Activated naive CD8-positive, alpha-beta T cell (primary cell): ENCODE measurements at regions not wholly inside any gene's neighbourhood (a gene's known extent, or its start where the extent isn't known, plus 50 kb on each side); places are given as distances from the start of the nearest gene placed in this dataset.

Experiments
- H3K27ac Mint-ChIP-seq: one replicate; pipeline ENCODE4 v1.8.0; 2021; ENCODE audit warnings: mixed read lengths
- H3K27me3 Mint-ChIP-seq: one replicate; pipeline ENCODE4 v1.8.0; 2021; ENCODE audit warnings: mixed read lengths
- H3K36me3 Mint-ChIP-seq: one replicate; pipeline ENCODE4 v1.8.0; 2021; ENCODE audit warnings: mixed read lengths
- H3K4me1 Mint-ChIP-seq: one replicate; pipeline ENCODE4 v1.8.0; 2021; ENCODE audit warnings: low read depth, mixed read lengths
- H3K4me3 Mint-ChIP-seq: one replicate; pipeline ENCODE4 v1.8.0; 2021; ENCODE audit warnings: mild to moderate bottlenecking, mixed read lengths
- H3K9me3 Mint-ChIP-seq: one replicate; pipeline ENCODE4 v1.8.0; 2021; ENCODE audit warnings: low read depth, mixed read lengths

DNA sequence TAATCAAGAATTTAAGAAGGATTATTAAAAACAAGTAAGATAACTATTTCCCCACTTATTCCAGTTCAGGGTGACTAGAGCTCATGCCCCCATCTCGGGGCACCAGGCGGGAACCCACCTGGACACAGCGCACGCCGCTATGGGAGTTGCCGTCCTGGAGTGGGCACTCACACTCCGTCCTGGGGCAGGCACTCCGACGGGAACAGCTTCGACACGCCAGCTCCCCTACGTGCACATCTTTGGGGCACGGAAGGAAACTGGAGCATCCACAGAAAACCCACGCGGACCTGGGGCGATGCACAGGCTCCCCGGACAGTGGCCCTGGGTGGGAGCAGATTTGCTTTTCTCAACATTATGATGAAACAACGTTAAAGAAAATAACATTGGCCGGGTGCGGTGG, 52.0 kb upstream of the GATA5 start:
- H3K4me1 Mint-ChIP-seq: peaks cover 8% of the 10 kb centered on the region

DNA sequence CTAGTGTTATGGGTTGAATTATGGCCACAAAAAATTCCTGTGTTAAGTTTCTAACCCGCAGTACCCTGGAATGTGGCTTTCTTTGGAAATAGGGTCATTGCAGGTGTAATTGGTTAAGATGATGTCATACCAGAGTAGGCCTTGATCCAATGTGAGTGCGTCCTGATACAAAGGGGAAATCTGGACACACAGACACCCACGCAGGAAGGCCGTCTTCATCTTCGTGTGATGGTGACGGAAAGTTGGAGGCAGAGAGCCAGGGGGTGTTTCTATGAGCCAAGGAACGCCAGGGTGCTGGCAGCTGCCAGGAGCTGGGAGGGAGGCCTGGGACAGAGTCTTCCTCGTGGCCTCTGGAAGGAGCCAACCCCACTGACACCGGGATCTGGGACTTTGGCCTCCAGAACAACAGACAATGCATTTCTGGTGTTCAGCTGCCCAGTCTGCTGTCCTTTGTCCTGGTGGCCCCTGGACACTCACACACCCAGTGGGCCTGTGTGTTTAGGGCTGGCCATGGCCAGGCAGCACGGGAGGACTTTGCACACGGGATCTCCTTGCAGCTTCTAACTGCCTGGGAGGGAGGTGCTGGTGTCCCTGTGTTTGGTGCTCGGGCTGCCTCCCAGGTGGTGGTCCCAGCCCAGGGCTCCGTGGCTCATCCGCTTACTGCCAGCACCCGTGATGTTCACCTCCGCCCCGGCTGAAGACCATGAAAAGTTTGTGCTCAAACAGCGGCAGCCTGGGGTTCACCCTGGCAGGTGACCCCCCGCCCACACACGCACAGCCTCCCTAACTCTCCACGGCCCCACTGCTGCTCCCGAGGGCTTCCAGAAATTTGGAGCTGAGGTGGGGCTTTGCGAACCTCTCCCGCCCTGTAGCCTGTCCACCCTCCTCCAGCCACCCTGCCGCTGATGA, 53.4 kb upstream of the GATA5 start:
- no peak overlapping the region for H3K27ac Mint-ChIP-seq

More for the DNA sequence above, 52.0 kb upstream of the GATA5 start:
- H3K4me3 Mint-ChIP-seq: no peak overlapping the region
- no peaks in the 10 kb centered on the region for H3K36me3 Mint-ChIP-seq
- no peaks in the 10 kb centered on the region for H3K27me3 Mint-ChIP-seq
- no peaks in the 10 kb centered on the region for H3K9me3 Mint-ChIP-seq
- H3K27ac Mint-ChIP-seq: no peak overlapping the region

GRCh38 chr20:62529896-62530642, 54.3 kb upstream of the GATA5 start:
- H3K4me1 Mint-ChIP-seq: no peaks in the 10 kb centered on the region
- no peak overlapping the region for H3K4me3 Mint-ChIP-seq
- no peaks in the 10 kb centered on the region for H3K27me3 Mint-ChIP-seq
- H3K36me3 Mint-ChIP-seq: no peaks in the 10 kb centered on the region
- no peaks in the 10 kb centered on the region for H3K9me3 Mint-ChIP-seq
- H3K27ac Mint-ChIP-seq: no peak overlapping the region

More for the DNA sequence above, 53.4 kb upstream of the GATA5 start:
- Mint-ChIP-seq H3K4me3 (no peak overlapping the region), H3K9me3 (no peaks in the 10 kb centered on the region), H3K4me1 (peaks cover 2% of the 10 kb centered on the region), H3K27me3 (no peaks in the 10 kb centered on the region), H3K36me3 (no peaks in the 10 kb centered on the region)

- Mint-ChIP-seq H3K9me3 (no peaks in the 10 kb centered on the region), H3K4me3 (no peak overlapping the region), H3K4me1 (no peaks in the 10 kb centered on the region), H3K27me3 (no peaks in the 10 kb centered on the region), H3K36me3 (no peaks in the 10 kb centered on the region), H3K27ac (no peak overlapping the region)
Observed at GRCh38 chr20:62530643-62531032, 54.8 kb upstream of the GATA5 start.

DNA sequence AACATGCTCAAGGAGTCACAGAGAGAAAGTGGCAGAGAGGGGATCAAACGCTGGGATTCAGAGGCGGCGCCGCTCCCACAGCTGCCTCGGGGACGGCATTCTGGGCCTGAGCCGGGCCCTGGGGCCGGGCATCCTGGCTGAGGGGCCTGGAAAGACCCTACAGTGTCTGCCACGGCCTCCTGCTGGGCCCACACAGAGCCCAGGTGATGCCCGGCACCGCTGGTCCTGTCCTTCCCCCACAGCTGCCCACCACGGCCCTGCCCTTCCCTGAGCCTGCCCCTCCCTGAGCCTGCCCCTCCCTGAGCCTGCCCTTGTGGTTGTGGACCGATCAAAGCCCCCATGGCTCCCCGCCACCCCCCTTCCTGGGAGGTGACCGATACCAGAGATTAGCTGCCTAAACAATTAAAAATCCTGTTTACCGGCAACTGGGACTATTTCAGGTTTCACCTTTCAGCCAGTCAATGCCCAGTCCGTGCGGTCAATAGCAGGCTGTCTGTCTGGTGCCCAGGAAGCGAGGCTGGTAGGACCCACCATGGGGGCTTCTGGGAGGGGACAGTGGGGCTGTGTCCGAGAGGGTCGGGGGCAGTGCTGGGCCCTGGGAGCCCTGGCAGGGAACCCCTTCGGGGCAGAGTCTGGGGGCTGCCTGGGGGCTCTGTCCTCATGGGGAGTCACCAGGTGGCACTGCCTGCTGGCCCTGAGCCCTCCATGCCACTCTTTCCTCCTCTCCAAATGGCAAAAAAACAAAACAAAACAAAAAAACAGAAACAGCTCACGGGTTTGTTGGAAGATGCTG, 55.4 kb upstream of the GATA5 start:
- Mint-ChIP-seq H3K9me3 (no peaks in the 10 kb centered on the region), H3K4me1 (no peaks in the 10 kb centered on the region), H3K36me3 (no peaks in the 10 kb centered on the region), H3K27me3 (no peaks in the 10 kb centered on the region), H3K27ac (no peak overlapping the region), H3K4me3 (no peak overlapping the region)

- no peak overlapping the region for H3K4me3 Mint-ChIP-seq
- no peaks in the 10 kb centered on the region for H3K36me3 Mint-ChIP-seq
- H3K9me3 Mint-ChIP-seq: no peaks in the 10 kb centered on the region
- no peak overlapping the region for H3K27ac Mint-ChIP-seq
- H3K27me3 Mint-ChIP-seq: no peaks in the 10 kb centered on the region
- H3K4me1 Mint-ChIP-seq: no peaks in the 10 kb centered on the region
Observed at GRCh38 chr20:62532921-62533320, 57.1 kb upstream of the GATA5 start.

DNA sequence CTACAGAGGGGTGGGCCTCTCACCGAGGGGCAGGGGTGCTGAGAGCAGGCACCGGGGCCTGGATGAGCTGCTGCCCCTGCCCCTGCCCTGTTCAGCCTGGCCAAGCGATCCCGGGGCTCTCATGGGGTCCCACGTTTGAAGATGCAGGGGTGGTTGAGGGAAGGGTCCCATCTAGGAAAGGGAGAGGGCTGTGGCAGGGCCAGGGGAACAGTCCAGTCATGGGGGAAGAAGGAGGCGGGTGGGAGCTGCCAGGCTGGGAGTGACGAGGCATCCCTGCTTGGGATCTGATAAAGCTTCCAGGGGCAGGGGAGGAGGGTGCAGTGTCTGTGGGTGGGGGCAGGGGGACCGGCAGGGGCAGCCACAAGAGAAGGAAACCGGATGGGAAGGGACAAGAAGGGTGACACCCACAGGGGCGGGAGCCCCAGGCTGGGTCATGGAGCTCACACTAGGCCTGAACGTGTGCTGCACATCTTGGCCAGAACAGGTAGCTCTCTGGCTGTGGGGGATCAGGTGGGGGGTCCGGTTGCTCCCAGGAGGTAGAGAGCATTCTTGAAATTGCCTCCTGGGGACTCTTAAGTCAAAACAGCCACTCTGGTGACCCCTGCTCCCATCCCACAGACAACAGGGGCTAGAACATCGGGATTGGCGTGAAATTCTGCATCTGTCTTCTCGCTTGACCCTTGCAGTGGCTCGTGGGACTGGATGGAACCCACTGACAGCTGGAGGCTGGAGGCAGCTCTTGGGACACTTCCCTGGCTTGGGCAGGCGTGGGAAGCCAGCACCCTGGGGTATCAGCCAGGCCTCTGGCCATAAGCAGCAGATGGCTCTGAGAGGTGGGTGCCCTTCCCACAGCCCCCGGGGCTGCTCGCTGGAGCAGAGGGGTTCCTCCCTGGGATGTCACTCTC, 58.0 kb upstream of the GATA5 start:
- H3K36me3 Mint-ChIP-seq: no peaks in the 10 kb centered on the region
- H3K4me1 Mint-ChIP-seq: no peaks in the 10 kb centered on the region
- no peaks in the 10 kb centered on the region for H3K27me3 Mint-ChIP-seq
- no peaks in the 10 kb centered on the region for H3K9me3 Mint-ChIP-seq
- no peak overlapping the region for H3K4me3 Mint-ChIP-seq
- H3K27ac Mint-ChIP-seq: no peak overlapping the region

GRCh38 chr20:62534526-62535221, 58.9 kb upstream of the GATA5 start:
- no peaks in the 10 kb centered on the region for H3K36me3 Mint-ChIP-seq
- H3K27ac Mint-ChIP-seq: no peak overlapping the region
- no peaks in the 10 kb centered on the region for H3K9me3 Mint-ChIP-seq
- no peak overlapping the region for H3K4me3 Mint-ChIP-seq
- no peaks in the 10 kb centered on the region for H3K27me3 Mint-ChIP-seq
- H3K4me1 Mint-ChIP-seq: no peaks in the 10 kb centered on the region

DNA sequence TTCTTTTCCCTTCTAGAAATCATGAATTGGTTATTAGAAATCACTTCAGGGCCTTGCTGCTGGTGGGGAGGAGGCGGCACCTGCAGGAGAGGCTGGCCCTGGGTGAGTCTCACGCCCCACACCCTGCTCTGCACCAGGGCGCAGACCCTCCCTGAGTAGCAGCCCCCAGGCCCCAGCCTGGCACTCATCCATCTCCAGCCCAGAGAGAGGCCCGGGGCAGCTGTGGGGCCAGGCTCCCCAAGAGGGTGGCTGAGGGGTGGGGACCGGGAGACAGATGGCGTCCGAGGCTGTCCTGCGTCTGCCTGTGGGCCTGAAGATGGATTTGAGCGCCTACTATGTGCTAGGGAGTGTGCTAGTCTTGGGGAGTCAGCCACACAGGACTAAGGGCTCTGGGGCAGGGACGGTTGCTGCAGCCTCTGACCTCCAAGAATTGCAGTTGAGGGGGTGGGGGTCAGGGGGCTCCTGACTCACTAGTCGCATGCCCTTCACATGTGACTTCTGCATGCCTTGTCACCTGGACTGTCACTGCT, 59.6 kb upstream of the GATA5 start:
- H3K4me1 Mint-ChIP-seq: no peaks in the 10 kb centered on the region
- no peaks in the 10 kb centered on the region for H3K36me3 Mint-ChIP-seq
- no peaks in the 10 kb centered on the region for H3K27me3 Mint-ChIP-seq
- H3K9me3 Mint-ChIP-seq: no peaks in the 10 kb centered on the region
- no peak overlapping the region for H3K4me3 Mint-ChIP-seq
- no peak overlapping the region for H3K27ac Mint-ChIP-seq

- Mint-ChIP-seq H3K27me3 (no peaks in the 10 kb centered on the region), H3K27ac (no peak overlapping the region), H3K4me3 (no peak overlapping the region), H3K4me1 (no peaks in the 10 kb centered on the region), H3K9me3 (no peaks in the 10 kb centered on the region), H3K36me3 (no peaks in the 10 kb centered on the region)
Observed at GRCh38 chr20:62535964-62536363, 60.2 kb upstream of the GATA5 start.

GRCh38 chr20:62536871-62537401, 61.1 kb upstream of the GATA5 start:
- no peaks in the 10 kb centered on the region for H3K36me3 Mint-ChIP-seq
- no peaks in the 10 kb centered on the region for H3K9me3 Mint-ChIP-seq
- no peak overlapping the region for H3K27ac Mint-ChIP-seq
- no peaks in the 10 kb centered on the region for H3K27me3 Mint-ChIP-seq
- H3K4me1 Mint-ChIP-seq: no peaks in the 10 kb centered on the region
- H3K4me3 Mint-ChIP-seq: no peak overlapping the region

GRCh38 chr20:62537649-62538292, 62.0 kb upstream of the GATA5 start:
- H3K4me3 Mint-ChIP-seq: no peak overlapping the region
- no peaks in the 10 kb centered on the region for H3K9me3 Mint-ChIP-seq
- no peaks in the 10 kb centered on the region for H3K27me3 Mint-ChIP-seq
- H3K27ac Mint-ChIP-seq: no peak overlapping the region
- no peaks in the 10 kb centered on the region for H3K4me1 Mint-ChIP-seq
- no peaks in the 10 kb centered on the region for H3K36me3 Mint-ChIP-seq
